ENCODE measurements at regions not wholly inside any gene's neighbourhood (a gene's known extent, or its start where the extent isn't known, plus 50 kb on each side); places are given as distances from the start of the nearest gene placed in this dataset.
A peak's percentile ranks its signal among the peaks of the same experiment; 100 is the strongest.
"Not testable (repeated sequence)": the region's sequence is repeated elsewhere in the genome, so short reads cannot be mapped to it uniquely, and the experiment has no call there.

DNA sequence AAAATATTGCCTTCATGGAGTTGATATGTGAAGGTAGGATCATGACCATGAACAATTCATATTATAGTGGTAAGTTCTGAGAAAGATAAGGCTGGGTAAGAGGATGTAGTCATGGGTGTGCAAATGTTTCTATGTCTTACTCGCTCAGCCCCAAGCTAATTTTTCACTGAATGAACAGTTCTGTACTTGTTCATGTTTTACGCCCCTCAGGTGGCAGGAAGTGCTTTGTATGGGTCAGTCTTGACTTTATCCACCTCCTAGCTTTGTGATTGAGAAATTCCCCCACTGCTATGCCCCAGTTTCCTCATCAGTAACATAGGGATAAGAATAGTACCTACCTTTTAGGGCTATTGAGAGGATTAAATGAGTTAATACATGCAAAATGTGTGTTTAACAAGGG, 148.2 kb upstream of the KCNG1 start:
- DNase-seq (ENCODE audit: low spot score in 2 of 2), result no peak
- TF ChIP-seq POLR2A (IDR thresholded peaks at IDR 0.05) (no peak), CTCF (IDR thresholded peaks at IDR 0.05) (no peak)
- intact Hi-C loops (cut with DNase I; ENCODE audit: low total_unique reads), result no loop called here
- WGBS, 2 donors, result 66 to 91% methylated on average over 2 of the region's 2 CpGs
- H3K4me3 ChIP-seq (ENCODE audit: low read depth, poor library complexity, severe bottlenecking), result no peak overlapping the region

GRCh38 chr20:51169813-51170212, 146.9 kb upstream of the KCNG1 start:
- TF ChIP-seq POLR2A (IDR thresholded peaks at IDR 0.05) (no peak), CTCF (IDR thresholded peaks at IDR 0.05) (no peak)
- intact Hi-C loops (cut with DNase I; ENCODE audit: low total_unique reads), result no loop called here
- peak in 1 of 2 donors; percentile 25 for DNase-seq (ENCODE audit: low spot score in 2 of 2)
- no peak overlapping the region for H3K4me3 ChIP-seq (ENCODE audit: low read depth, poor library complexity, severe bottlenecking)
- WGBS, 2 donors, result 83 to 91% methylated on average over 3 of the region's 3 CpGs

DNA sequence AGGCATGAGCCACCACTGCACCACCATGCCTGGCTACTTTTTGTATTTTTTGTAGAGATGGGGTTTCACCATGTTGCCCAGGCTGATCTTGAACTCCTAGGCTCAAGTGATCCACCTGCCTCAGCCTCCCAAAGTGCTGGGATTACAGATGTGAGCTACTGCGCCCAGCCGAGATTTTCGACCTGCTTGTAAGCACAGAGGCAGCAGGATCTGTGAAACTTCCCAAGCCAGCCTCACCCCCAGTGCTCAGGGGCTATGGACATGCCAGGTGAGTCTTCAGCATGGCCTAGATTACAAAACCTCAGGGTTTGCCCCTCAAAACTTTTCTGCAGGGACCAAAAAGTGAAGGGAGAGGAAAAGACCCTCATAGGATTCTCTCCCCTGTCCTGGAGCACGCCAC, 145.0 kb upstream of the KCNG1 start:
- peak in 1 of 2 donors; percentile 6 for DNase-seq (ENCODE audit: low spot score in 2 of 2)
- WGBS, 2 donors, result 71 to 78% methylated on average over 4 of the region's 4 CpGs
- intact Hi-C loops (cut with DNase I; ENCODE audit: low total_unique reads); H3K4me3 ChIP-seq (ENCODE audit: low read depth, poor library complexity, severe bottlenecking): not testable (repeated sequence)

DNA sequence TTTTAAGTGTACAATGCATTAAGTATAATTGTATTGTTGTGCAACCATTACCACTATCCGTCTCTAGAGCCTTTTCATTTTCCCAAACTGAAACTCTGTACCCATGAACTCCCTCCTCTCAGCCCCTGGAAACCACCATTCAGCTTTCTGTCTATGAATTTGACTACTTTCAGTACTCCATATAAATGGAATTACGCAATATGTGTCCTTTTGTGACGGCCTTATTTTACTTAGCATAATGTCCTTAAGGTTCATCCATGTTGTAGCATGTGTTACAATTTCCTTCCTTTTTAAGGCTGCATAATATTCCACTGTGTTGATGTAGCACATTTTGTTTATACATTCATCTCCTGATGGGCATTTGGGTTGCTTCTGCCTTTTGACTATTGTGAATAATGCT, 143.6 kb upstream of the KCNG1 start:
- TF ChIP-seq CTCF (IDR thresholded peaks at IDR 0.05) (no peak), POLR2A (IDR thresholded peaks at IDR 0.05) (no peak)
- intact Hi-C loops (cut with DNase I; ENCODE audit: low total_unique reads), result no loop called here
- WGBS, 2 donors, result 43 to 73% methylated on average over 3 of the region's 3 CpGs
- no peak for DNase-seq (ENCODE audit: low spot score in 2 of 2)
- H3K4me3 ChIP-seq (ENCODE audit: low read depth, poor library complexity, severe bottlenecking), result no peak overlapping the region

GRCh38 chr20:51165131-51165530, 142.2 kb upstream of the KCNG1 start:
- no peak overlapping the region for H3K4me3 ChIP-seq (ENCODE audit: low read depth, poor library complexity, severe bottlenecking)
- TF ChIP-seq POLR2A (IDR thresholded peaks at IDR 0.05), result no peak
- WGBS, 2 donors, result 46 to 61% methylated on average over 9 of the region's 9 CpGs
- DNase-seq (ENCODE audit: low spot score in 2 of 2), result no peak
- intact Hi-C loops (cut with DNase I; ENCODE audit: low total_unique reads), result no loop called here

DNA sequence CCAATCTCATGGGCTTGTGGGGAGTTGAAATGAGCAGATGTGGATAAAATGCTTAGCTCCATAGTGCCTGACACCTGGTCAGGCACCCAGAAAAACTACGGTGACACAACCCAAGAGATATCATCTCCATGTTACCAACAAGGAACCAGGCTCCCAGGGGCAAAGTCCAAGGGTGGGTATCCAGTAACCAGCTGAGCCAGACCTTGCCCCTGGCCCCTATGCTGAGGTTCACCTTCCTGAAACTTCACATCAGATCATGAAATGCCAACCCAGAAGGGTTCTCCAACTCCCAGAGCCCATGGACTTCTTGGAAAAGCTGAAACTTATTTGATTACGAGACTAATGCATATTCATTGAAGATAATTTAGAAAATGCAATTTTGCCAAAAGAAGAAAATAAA, 141.8 kb upstream of the KCNG1 start:
- WGBS, 2 donors, result 94 to 95% methylated on average over 2 of the region's 2 CpGs

More for the DNA sequence above, 141.8 kb upstream of the KCNG1 start:
- no peak overlapping the region for H3K4me3 ChIP-seq (ENCODE audit: low read depth, poor library complexity, severe bottlenecking)
- TF ChIP-seq POLR2A (IDR thresholded peaks at IDR 0.05) (no peak), CTCF (IDR thresholded peaks at IDR 0.05) (no peak)
- intact Hi-C loops (cut with DNase I; ENCODE audit: low total_unique reads), result no loop called here
- no peak for DNase-seq (ENCODE audit: low spot score in 2 of 2)

All from lower leg skin (tissue), 4 donors.